Osteoblast (primary cell): ENCODE measurements at regions not wholly inside any gene's neighbourhood (a gene's known extent, or its start where the extent isn't known, plus 50 kb on each side); places are given as distances from the start of the nearest gene placed in this dataset.
"Not testable (repeated sequence)": the region's sequence is repeated elsewhere in the genome, so short reads cannot be mapped to it uniquely, and the experiment has no call there.

ENCODE experiments used
- DNase-seq: peaks from one replicate; pipeline ENCODE4 v3.0.0; 2011; ENCODE audit warnings: low spot score, mixed read lengths; ENCODE audit not compliant: insufficient read length; ENCODE audit errors: missing footprints
- H2AFZ ChIP-seq: 2 replicates; pipeline ENCODE4 v1.6.0; 2011; ENCODE audit warnings: mild to moderate bottlenecking, low read length
- H3K27ac ChIP-seq: 2 replicates; pipeline ENCODE4 v1.5.1; 2011; ENCODE audit warnings: mild to moderate bottlenecking, low read depth, low read length, moderate library complexity
- H3K27me3 ChIP-seq: 2 replicates; pipeline ENCODE4 v1.6.0; 2012; ENCODE audit warnings: mild to moderate bottlenecking, control low read depth, inconsistent platforms, low read length, moderate library complexity; ENCODE audit not compliant: insufficient read depth
- H3K36me3 ChIP-seq: 2 replicates; pipeline ENCODE4 v1.5.1; 2011; ENCODE audit warnings: mild to moderate bottlenecking, low read length, control low read depth, moderate library complexity; ENCODE audit not compliant: insufficient read depth
- H3K4me1 ChIP-seq: 2 replicates; pipeline ENCODE4 v1.5.1; 2011; ENCODE audit warnings: mild to moderate bottlenecking, low read length, control low read depth, moderate library complexity; ENCODE audit not compliant: insufficient read depth
- H3K4me2 ChIP-seq: 2 replicates; pipeline ENCODE4 v1.6.0; 2011; ENCODE audit warnings: mild to moderate bottlenecking, low read length; ENCODE audit not compliant: insufficient read depth
- H3K4me3 ChIP-seq: fragments of 200-600 bp; sonication (generic); 3 replicates; pipeline ENCODE4 v1.5.1; 2012; ENCODE audit warnings: mild to moderate bottlenecking, low read length, inconsistent platforms; ENCODE audit not compliant: insufficient read depth
- H3K79me2 ChIP-seq: 2 replicates; pipeline ENCODE4 v1.6.0; 2012; ENCODE audit warnings: mild to moderate bottlenecking, low read length, control low read depth, inconsistent platforms; ENCODE audit not compliant: insufficient read depth
- H3K9me3 ChIP-seq: 2 replicates; pipeline ENCODE4 v1.5.1; 2011; ENCODE audit warnings: low read depth, low read length, control low read depth
- H4K20me1 ChIP-seq: 2 replicates; pipeline ENCODE4 v1.6.0; 2012; ENCODE audit warnings: mild to moderate bottlenecking, low read length, control low read depth; ENCODE audit not compliant: insufficient read depth
- TF ChIP-seq, protein P1 (sequence below): IDR thresholded peaks from 2 replicates; pipeline ENCODE4 v1.5.1; 2011; ENCODE audit warnings: mild to moderate bottlenecking, low read depth, low read length, moderate library complexity; ENCODE audit errors: extremely low read depth

DNA sequence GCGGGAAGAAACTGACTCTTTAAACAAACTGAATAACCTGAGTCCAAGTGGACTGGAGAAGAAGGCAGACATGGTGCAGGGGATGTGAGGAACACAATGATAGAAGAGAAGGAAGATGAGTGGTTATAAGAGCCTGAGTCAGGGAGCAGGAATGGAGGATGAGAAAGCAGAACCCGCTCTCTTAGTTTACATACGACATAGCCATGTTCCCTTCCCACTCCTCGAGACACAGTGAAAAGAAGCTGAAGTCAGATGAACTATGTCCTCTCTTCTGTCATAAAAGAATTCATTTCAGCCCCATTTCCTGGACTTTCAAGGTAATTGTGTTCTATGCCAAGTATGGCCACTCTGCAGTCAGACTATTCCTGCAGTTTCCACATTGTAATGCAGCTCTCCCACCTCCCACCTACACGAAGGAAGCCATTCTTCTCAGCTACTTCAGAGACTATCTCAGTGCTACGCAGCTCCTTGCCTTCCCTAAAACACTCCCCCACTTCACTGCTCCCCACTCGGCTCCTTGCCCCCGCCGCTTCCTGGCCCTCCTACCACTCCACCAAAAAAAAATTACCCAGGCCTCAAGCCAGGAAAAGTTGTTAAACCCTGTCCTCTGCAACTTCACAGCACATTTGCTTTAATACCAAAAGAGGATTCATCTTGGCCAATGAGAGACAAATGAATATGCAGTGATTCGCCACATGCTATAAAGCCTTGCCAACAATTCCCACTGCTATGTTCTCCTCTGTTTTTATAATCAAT, 323.4 kb upstream of the EPHA4 start:
- TF ChIP-seq, protein P1, sequence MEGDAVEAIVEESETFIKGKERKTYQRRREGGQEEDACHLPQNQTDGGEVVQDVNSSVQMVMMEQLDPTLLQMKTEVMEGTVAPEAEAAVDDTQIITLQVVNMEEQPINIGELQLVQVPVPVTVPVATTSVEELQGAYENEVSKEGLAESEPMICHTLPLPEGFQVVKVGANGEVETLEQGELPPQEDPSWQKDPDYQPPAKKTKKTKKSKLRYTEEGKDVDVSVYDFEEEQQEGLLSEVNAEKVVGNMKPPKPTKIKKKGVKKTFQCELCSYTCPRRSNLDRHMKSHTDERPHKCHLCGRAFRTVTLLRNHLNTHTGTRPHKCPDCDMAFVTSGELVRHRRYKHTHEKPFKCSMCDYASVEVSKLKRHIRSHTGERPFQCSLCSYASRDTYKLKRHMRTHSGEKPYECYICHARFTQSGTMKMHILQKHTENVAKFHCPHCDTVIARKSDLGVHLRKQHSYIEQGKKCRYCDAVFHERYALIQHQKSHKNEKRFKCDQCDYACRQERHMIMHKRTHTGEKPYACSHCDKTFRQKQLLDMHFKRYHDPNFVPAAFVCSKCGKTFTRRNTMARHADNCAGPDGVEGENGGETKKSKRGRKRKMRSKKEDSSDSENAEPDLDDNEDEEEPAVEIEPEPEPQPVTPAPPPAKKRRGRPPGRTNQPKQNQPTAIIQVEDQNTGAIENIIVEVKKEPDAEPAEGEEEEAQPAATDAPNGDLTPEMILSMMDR: no peak
- peak; percentile 38 for DNase-seq
- Histone ChIP-seq H3K27ac (no peak overlapping the region), H3K27me3 (no peaks in the 10 kb centered on the region), H3K4me2 (no peak overlapping the region), H3K4me1 (peaks cover 3% of the 10 kb centered on the region), H3K4me3 (no peak overlapping the region), H3K79me2 (no peaks in the 10 kb centered on the region), H3K36me3 (no peaks in the 10 kb centered on the region), H2AFZ (peak overlapping the region; percentile 18), H3K9me3 (no peaks in the 10 kb centered on the region), H4K20me1 (no peaks in the 10 kb centered on the region)

DNA sequence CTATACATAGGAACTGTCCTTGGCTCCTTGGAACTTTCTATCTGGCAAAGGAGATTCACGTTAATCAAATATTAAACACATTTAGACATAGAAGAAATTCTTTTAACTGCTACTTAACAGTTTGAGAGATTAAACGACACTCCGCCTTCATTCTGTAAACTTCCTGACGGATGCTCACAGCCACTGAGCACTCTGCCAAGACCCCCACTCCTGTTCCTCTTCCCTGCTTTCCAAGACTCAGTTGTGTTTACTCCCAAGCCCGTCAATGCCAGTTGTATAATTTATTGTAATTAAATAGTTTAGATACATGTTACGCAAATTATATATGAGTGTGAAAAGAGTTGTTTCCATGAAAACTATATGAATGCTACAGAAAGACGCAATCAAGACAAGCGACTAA, 321.4 kb upstream of the EPHA4 start:
- DNase-seq: no peak
- TF ChIP-seq, protein P1: no peak

DNA sequence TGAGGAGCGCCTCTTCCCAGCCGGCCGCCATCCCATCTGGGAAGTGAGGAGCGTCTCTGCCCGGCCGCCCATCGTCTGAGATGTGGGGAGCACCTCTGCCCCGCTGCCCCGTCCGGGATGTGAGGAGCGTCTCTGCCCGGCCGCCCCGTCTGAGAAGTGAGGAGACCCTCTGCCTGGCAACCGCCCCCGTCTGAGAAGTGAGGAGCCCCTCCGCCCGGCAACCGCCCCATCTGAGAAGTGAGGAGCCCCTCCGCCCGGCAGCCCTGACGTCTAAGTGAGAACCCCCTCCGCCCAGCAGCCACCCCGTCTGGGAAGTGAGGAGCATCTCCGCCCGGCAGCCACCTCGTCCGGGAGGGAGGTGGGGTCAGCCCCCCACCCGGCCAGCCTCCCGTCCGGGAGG, 319.9 kb upstream of the EPHA4 start:
- H3K4me3 ChIP-seq, H3K27ac ChIP-seq, H4K20me1 ChIP-seq, H2AFZ ChIP-seq, DNase-seq, H3K4me2 ChIP-seq, H3K79me2 ChIP-seq, H3K36me3 ChIP-seq, H3K27me3 ChIP-seq, H3K4me1 ChIP-seq, H3K9me3 ChIP-seq: not testable (repeated sequence)

More for the DNA sequence above, 321.4 kb upstream of the EPHA4 start:
- Histone ChIP-seq H3K79me2 (no peaks in the 10 kb centered on the region), H3K9me3 (no peaks in the 10 kb centered on the region), H3K4me3 (no peak overlapping the region), H3K27me3 (no peaks in the 10 kb centered on the region), H3K27ac (no peak overlapping the region), H4K20me1 (no peaks in the 10 kb centered on the region), H2AFZ (no peak overlapping the region), H3K4me2 (no peak overlapping the region), H3K4me1 (peaks cover 3% of the 10 kb centered on the region), H3K36me3 (no peaks in the 10 kb centered on the region)

DNA sequence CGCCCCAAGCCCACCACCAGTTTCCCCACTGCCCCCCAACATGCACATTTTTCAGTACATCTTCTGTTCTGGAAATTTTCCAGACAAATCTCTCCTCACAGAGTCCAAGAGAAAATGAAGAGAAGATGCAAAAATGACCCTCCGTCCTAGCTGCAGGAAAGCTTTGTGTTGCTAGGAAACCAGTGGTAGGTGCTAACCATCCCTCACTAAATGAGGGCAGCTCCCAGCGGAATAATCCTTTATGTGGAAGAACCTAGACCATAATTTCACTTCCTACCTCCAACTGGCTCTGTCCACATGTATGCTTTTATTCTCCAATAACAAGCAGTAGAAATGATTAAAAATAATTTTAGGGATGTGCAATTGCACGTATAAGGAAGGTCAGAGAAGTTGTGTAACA, 311.9 kb upstream of the EPHA4 start:
- Histone ChIP-seq H3K9me3 (no peaks in the 10 kb centered on the region), H3K36me3 (no peaks in the 10 kb centered on the region), H2AFZ (no peak overlapping the region), H3K27me3 (no peaks in the 10 kb centered on the region), H3K79me2 (no peaks in the 10 kb centered on the region), H3K4me1 (no peaks in the 10 kb centered on the region), H3K4me3 (no peak overlapping the region), H3K27ac (no peak overlapping the region), H3K4me2 (no peak overlapping the region), H4K20me1 (no peaks in the 10 kb centered on the region)
- DNase-seq: no peak
- TF ChIP-seq, protein P1: no peak
